Neural cell (in vitro differentiated cells): ENCODE measurements at regions not wholly inside any gene's neighbourhood (a gene's known extent, or its start where the extent isn't known, plus 50 kb on each side); places are given as distances from the start of the nearest gene placed in this dataset.

Source experiments
- H2AFZ ChIP-seq: fragments of 200-600, 300-800 bp; sonication (generic), shearing (Covaris generic); 2 replicates; pipeline ENCODE4 v1.6.0; 2014; ENCODE audit warnings: low read depth, mild to moderate bottlenecking, antibody characterized with exemption, low read length, moderate library complexity
- H3F3A ChIP-seq: fragments of 200-600 bp; shearing (Covaris generic); 2 replicates; pipeline ENCODE4 v1.6.1; 2016; ENCODE audit warnings: mild to moderate bottlenecking, moderate library complexity, mixed read lengths, antibody characterized with exemption, low read length; ENCODE audit not compliant: insufficient read depth, poor library complexity, severe bottlenecking
- H3K27ac ChIP-seq: fragments of 200-600, 300-800 bp; sonication (generic), shearing (Covaris generic); 2 replicates; pipeline ENCODE4 v1.5.1; 2014; ENCODE audit warnings: mild to moderate bottlenecking, low read length, moderate library complexity
- H3K27me3 ChIP-seq: fragments of 300-800, 200-600 bp; sonication (generic), shearing (Covaris generic); 2 replicates; pipeline ENCODE4 v1.6.0; 2014; ENCODE audit warnings: mild to moderate bottlenecking, low read depth, low read length, moderate library complexity; ENCODE audit not compliant: insufficient read depth
- H3K36me3 ChIP-seq: fragments of 300-800, 200-600 bp; sonication (generic), shearing (Covaris generic); 2 replicates; pipeline ENCODE4 v1.5.1; 2014; ENCODE audit warnings: mild to moderate bottlenecking, antibody characterized with exemption, low read length, moderate library complexity; ENCODE audit not compliant: insufficient read depth
- H3K4me2 ChIP-seq: fragments of 300-800, 200-600 bp; sonication (generic), shearing (Covaris generic); 2 replicates; pipeline ENCODE4 v1.6.0; 2014; ENCODE audit warnings: mild to moderate bottlenecking, low read length
- H3K4me3 ChIP-seq: fragments of 300-800, 200-600 bp; sonication (generic), shearing (Covaris generic); 2 replicates; pipeline ENCODE4 v1.5.1; 2014; ENCODE audit warnings: mild to moderate bottlenecking, low read length, moderate library complexity
- H3K79me2 ChIP-seq: fragments of 200-600 bp; shearing (Covaris generic); replicated peaks from 2 replicates; pipeline ENCODE4 v1.6.0; 2014; ENCODE audit warnings: mild to moderate bottlenecking, low read length, moderate library complexity; ENCODE audit not compliant: insufficient read depth
- H3K9ac ChIP-seq: fragments of 300-800, 200-600 bp; sonication (generic), shearing (Covaris generic); 2 replicates; pipeline ENCODE4 v1.6.1; 2016; ENCODE audit warnings: mild to moderate bottlenecking, low read length, mixed read lengths
- H3K9me2 ChIP-seq: fragments of 200-600 bp; shearing (Covaris generic); 2 replicates; pipeline ENCODE4 v1.6.1; 2016; ENCODE audit warnings: mild to moderate bottlenecking, low read length, mixed read lengths; ENCODE audit not compliant: insufficient read depth
- H3K9me3 ChIP-seq: fragments of 200-600, 300-800 bp; sonication (generic), shearing (Covaris generic); 2 replicates; pipeline ENCODE4 v1.6.1; 2016; ENCODE audit warnings: mild to moderate bottlenecking, mixed run types, low read length, moderate library complexity, mixed read lengths
- H4K20me1 ChIP-seq: fragments of 200-600 bp; shearing (Covaris generic); 2 replicates; pipeline ENCODE4 v1.6.1; 2016; ENCODE audit warnings: mild to moderate bottlenecking, mixed run types; ENCODE audit not compliant: insufficient read depth
- EP300 ChIP-seq: fragments of 450-650 bp; conservative IDR thresholded peaks from 2 replicates; pipeline ENCODE4 v1.6.1; 2014; ENCODE audit warnings: antibody characterized with exemption, mild to moderate bottlenecking, moderate library complexity; ENCODE audit not compliant: poor library complexity, severe bottlenecking
- EZH2 ChIP-seq: fragments of 200-600, 300-800 bp; shearing (Covaris generic), sonication (generic); IDR thresholded peaks from 2 replicates; pipeline ENCODE4 v1.6.1; 2014; ENCODE audit warnings: antibody characterized with exemption, low read length, borderline replicate concordance, mild to moderate bottlenecking; ENCODE audit not compliant: insufficient read depth, poor library complexity, severe bottlenecking
- MXI1 ChIP-seq: fragments of 450-650 bp; conservative IDR thresholded peaks from 2 replicates; pipeline ENCODE4 v1.6.1; 2014; ENCODE audit warnings: antibody characterized with exemption, mild to moderate bottlenecking; ENCODE audit not compliant: poor library complexity, severe bottlenecking
- POLR2AphosphoS5 ChIP-seq: IDR thresholded peaks from 2 replicates; pipeline ENCODE4 v1.6.1; 2012
- RAD21 ChIP-seq: fragments of 450-650 bp; conservative IDR thresholded peaks from 2 replicates; pipeline ENCODE4 v1.6.1; 2014; ENCODE audit warnings: antibody characterized with exemption, mild to moderate bottlenecking, moderate library complexity
- SMC3 ChIP-seq: fragments of 450-650 bp; conservative IDR thresholded peaks from 2 replicates; pipeline ENCODE4 v1.6.1; 2014; ENCODE audit warnings: antibody characterized with exemption, mild to moderate bottlenecking, moderate library complexity; ENCODE audit not compliant: poor library complexity
- TAF1 ChIP-seq: IDR thresholded peaks from 2 replicates; pipeline ENCODE4 v1.6.1; 2012; ENCODE audit warnings: low read depth
- TF ChIP-seq, protein P1 (sequence below): IDR thresholded peaks from 2 replicates; pipeline ENCODE4 v1.6.1; 2012; ENCODE audit warnings: borderline replicate concordance
- TF ChIP-seq, protein P2 (sequence below): fragments of 450-650 bp; IDR thresholded peaks from 2 replicates; pipeline ENCODE4 v1.5.1; 2014; ENCODE audit warnings: antibody characterized with exemption, mild to moderate bottlenecking, moderate library complexity; ENCODE audit not compliant: poor library complexity, severe bottlenecking

DNA sequence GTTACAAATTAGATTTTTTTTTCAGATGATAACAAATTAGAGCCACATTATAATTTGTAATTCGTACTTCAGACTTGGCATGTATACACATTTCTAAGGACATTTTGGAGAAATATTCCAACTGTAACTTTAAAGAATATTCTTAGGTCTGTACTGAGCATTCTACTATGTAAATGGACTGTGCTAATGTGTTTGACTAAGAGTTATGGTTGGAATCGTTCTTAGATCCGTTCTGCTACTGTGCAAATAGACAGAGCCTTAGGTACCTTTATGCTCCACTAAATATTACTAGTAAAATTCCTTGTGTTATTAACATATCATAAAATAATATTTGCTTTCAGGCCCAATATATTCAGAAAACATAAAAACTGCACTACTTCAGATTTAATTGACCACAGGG lies 1180.0 kb upstream of the TENM3 start:
- Histone ChIP-seq H3K27me3 (no peaks in the 10 kb centered on the region), H3K36me3 (no peaks in the 10 kb centered on the region), H2AFZ (no peak overlapping the region), H3K79me2 (no peaks in the 10 kb centered on the region), H4K20me1 (no peaks in the 10 kb centered on the region), H3K9me2 (no peaks in the 10 kb centered on the region), H3K9me3 (no peaks in the 10 kb centered on the region), H3K9ac (no peak overlapping the region), H3K4me2 (no peak overlapping the region), H3K27ac (no peak overlapping the region), H3K4me3 (no peak overlapping the region), H3F3A (no peaks in the 10 kb centered on the region)
- TF ChIP-seq EP300 (no peak), TAF1 (no peak)
- TF ChIP-seq, protein P1, sequence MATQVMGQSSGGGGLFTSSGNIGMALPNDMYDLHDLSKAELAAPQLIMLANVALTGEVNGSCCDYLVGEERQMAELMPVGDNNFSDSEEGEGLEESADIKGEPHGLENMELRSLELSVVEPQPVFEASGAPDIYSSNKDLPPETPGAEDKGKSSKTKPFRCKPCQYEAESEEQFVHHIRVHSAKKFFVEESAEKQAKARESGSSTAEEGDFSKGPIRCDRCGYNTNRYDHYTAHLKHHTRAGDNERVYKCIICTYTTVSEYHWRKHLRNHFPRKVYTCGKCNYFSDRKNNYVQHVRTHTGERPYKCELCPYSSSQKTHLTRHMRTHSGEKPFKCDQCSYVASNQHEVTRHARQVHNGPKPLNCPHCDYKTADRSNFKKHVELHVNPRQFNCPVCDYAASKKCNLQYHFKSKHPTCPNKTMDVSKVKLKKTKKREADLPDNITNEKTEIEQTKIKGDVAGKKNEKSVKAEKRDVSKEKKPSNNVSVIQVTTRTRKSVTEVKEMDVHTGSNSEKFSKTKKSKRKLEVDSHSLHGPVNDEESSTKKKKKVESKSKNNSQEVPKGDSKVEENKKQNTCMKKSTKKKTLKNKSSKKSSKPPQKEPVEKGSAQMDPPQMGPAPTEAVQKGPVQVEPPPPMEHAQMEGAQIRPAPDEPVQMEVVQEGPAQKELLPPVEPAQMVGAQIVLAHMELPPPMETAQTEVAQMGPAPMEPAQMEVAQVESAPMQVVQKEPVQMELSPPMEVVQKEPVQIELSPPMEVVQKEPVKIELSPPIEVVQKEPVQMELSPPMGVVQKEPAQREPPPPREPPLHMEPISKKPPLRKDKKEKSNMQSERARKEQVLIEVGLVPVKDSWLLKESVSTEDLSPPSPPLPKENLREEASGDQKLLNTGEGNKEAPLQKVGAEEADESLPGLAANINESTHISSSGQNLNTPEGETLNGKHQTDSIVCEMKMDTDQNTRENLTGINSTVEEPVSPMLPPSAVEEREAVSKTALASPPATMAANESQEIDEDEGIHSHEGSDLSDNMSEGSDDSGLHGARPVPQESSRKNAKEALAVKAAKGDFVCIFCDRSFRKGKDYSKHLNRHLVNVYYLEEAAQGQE, result no peak
- TF ChIP-seq, protein P2, sequence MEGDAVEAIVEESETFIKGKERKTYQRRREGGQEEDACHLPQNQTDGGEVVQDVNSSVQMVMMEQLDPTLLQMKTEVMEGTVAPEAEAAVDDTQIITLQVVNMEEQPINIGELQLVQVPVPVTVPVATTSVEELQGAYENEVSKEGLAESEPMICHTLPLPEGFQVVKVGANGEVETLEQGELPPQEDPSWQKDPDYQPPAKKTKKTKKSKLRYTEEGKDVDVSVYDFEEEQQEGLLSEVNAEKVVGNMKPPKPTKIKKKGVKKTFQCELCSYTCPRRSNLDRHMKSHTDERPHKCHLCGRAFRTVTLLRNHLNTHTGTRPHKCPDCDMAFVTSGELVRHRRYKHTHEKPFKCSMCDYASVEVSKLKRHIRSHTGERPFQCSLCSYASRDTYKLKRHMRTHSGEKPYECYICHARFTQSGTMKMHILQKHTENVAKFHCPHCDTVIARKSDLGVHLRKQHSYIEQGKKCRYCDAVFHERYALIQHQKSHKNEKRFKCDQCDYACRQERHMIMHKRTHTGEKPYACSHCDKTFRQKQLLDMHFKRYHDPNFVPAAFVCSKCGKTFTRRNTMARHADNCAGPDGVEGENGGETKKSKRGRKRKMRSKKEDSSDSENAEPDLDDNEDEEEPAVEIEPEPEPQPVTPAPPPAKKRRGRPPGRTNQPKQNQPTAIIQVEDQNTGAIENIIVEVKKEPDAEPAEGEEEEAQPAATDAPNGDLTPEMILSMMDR, result no peak

DNA sequence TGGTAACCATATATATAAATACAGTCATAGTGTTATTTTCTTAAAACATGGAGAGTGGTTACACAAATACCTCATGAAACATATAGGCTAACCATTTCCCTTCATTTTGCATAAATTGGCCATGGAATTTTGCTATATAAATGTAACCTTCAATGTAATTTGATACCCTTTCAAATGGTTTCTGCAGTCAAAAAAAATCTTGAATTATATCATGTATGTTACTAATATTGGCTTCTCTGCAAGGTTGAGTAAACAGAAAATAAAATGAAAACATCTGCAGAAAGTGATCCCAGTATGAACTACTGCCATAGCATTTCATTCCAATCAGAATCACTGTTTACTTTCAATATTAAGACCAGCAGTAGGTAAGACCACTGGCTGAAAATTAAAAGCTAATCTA lies 1165.9 kb upstream of the TENM3 start:
- Histone ChIP-seq H3K4me3 (no peak overlapping the region), H3K27me3 (no peaks in the 10 kb centered on the region), H3K79me2 (no peaks in the 10 kb centered on the region), H3K36me3 (no peaks in the 10 kb centered on the region), H3K4me2 (no peak overlapping the region), H3K9ac (no peak overlapping the region), H3K27ac (no peak overlapping the region), H2AFZ (no peak overlapping the region), H3K9me3 (no peaks in the 10 kb centered on the region), H3K9me2 (no peaks in the 10 kb centered on the region), H4K20me1 (no peaks in the 10 kb centered on the region), H3F3A (no peaks in the 10 kb centered on the region)
- TF ChIP-seq, protein P2, result no peak
- TF ChIP-seq MXI1 (no peak), EZH2 (no peak)

DNA sequence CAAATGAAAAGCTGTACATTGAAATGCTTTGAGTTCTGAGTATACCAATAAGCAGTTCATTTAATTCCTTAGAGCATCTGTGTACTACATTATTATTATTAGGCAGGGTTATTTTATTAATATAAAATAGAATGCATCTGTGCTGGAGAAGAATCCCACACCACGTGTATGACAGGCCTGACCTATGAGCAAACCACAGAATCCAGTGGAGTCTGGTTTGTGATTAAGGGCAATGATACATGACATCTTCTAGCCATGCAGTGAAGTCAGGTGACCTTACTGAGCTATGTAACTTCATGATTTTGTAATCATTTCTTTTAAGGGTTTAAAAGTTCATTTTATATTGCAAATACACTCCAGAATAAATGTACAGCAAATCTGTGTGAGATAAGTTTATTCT lies 1165.0 kb upstream of the TENM3 start:
- Histone ChIP-seq H3K4me3 (no peak overlapping the region), H3K9ac (no peak overlapping the region), H4K20me1 (no peaks in the 10 kb centered on the region), H3F3A (no peaks in the 10 kb centered on the region), H3K36me3 (no peaks in the 10 kb centered on the region), H3K27me3 (no peaks in the 10 kb centered on the region), H2AFZ (no peak overlapping the region), H3K9me3 (no peaks in the 10 kb centered on the region), H3K4me2 (no peak overlapping the region), H3K27ac (no peak overlapping the region), H3K79me2 (no peaks in the 10 kb centered on the region), H3K9me2 (no peaks in the 10 kb centered on the region)
- TF ChIP-seq TAF1, result no peak
- TF ChIP-seq, protein P1, result no peak
- TF ChIP-seq POLR2AphosphoS5, result no peak
- TF ChIP-seq MXI1, result no peak
- TF ChIP-seq, protein P2, result no peak
- TF ChIP-seq RAD21, result no peak
- TF ChIP-seq SMC3, result no peak
- TF ChIP-seq EP300, result no peak
